Mesendoderm (in vitro differentiated cells): ENCODE measurements at regions not wholly inside any gene's neighbourhood (a gene's known extent, or its start where the extent isn't known, plus 50 kb on each side); places are given as distances from the start of the nearest gene placed in this dataset.
A peak's percentile ranks its signal among the peaks of the same experiment; 100 is the strongest.
"Not testable (repeated sequence)": the region's sequence is repeated elsewhere in the genome, so short reads cannot be mapped to it uniquely, and the experiment has no call there.

Source experiments
- DNase-seq: peaks from one replicate; pipeline ENCODE4 v3.0.0; 2013
- H2AK5ac ChIP-seq: 2 replicates; pipeline ENCODE4 v1.6.1; 2013; ENCODE audit warnings: low read length, inconsistent platforms
- H2BK120ac ChIP-seq: 2 replicates; pipeline ENCODE4 v1.6.1; 2013; ENCODE audit warnings: low read depth, mild to moderate bottlenecking, low read length, moderate library complexity, mixed read lengths
- H2BK15ac ChIP-seq: replicated peaks from 2 replicates; pipeline ENCODE4 v1.6.1; 2013; ENCODE audit warnings: low read depth, mild to moderate bottlenecking, moderate library complexity
- H2BK5ac ChIP-seq: 2 replicates; pipeline ENCODE4 v1.6.1; 2013; ENCODE audit warnings: low read length, inconsistent platforms
- H3K18ac ChIP-seq: 2 replicates; pipeline ENCODE4 v1.6.1; 2013; ENCODE audit warnings: mild to moderate bottlenecking, low read length, mixed read lengths
- H3K23ac ChIP-seq: one replicate; pipeline ENCODE4 v1.6.1; 2013; ENCODE audit warnings: low read length
- H3K27ac ChIP-seq: 2 replicates; pipeline ENCODE4 v1.5.1; 2013; ENCODE audit warnings: low read depth, mild to moderate bottlenecking, inconsistent platforms, low read length, moderate library complexity
- H3K27me3 ChIP-seq: 2 replicates; pipeline ENCODE4 v1.6.1; 2013; ENCODE audit warnings: low read length, control low read depth, mild to moderate bottlenecking, inconsistent platforms; ENCODE audit not compliant: insufficient read depth, poor library complexity
- H3K36me3 ChIP-seq: 2 replicates; pipeline ENCODE4 v1.6.1; 2013; ENCODE audit warnings: low read length, inconsistent platforms; ENCODE audit not compliant: control insufficient read depth, insufficient read depth
- H3K4ac ChIP-seq: one replicate; pipeline ENCODE4 v1.6.1; 2013; ENCODE audit warnings: low read depth, mild to moderate bottlenecking, low read length, moderate library complexity
- H3K4me1 ChIP-seq: 2 replicates; pipeline ENCODE4 v1.6.1; 2013; ENCODE audit warnings: low read depth, low read length, inconsistent platforms; ENCODE audit not compliant: control insufficient read depth
- H3K4me2 ChIP-seq: 2 replicates; pipeline ENCODE4 v1.6.1; 2013; ENCODE audit warnings: low read length
- H3K4me3 ChIP-seq: 2 replicates; pipeline ENCODE4 v1.5.1; 2013; ENCODE audit warnings: mild to moderate bottlenecking, low read length
- H3K56ac ChIP-seq: one replicate; pipeline ENCODE4 v1.6.1; 2013; ENCODE audit warnings: low read length
- H3K79me1 ChIP-seq: 2 replicates; pipeline ENCODE4 v1.6.1; 2013; ENCODE audit warnings: low read length, inconsistent platforms
- H3K79me2 ChIP-seq: 2 replicates; pipeline ENCODE4 v1.6.1; 2013; ENCODE audit warnings: mild to moderate bottlenecking, low read length; ENCODE audit not compliant: control insufficient read depth, insufficient read depth
- H3K9ac ChIP-seq: 2 replicates; pipeline ENCODE4 v1.6.1; 2013; ENCODE audit warnings: low read length, inconsistent platforms
- H4K5ac ChIP-seq: one replicate; pipeline ENCODE4 v1.6.1; 2013; ENCODE audit warnings: low read length
- H4K8ac ChIP-seq: one replicate; pipeline ENCODE4 v1.6.1; 2013; ENCODE audit warnings: low read depth, mild to moderate bottlenecking, control low read depth, low read length, moderate library complexity
- WGBS: extraction: QIAGEN DNeasy Blood & Tissue Kit; methylation state at CpG from one replicate; pipeline ENCODE4 v1.1.7; 2013; ENCODE audit warnings: low lambda C conversion rate, missing lambda C conversion rate; ENCODE audit not compliant: insufficient coverage; ENCODE audit errors: extremely low coverage; 5-methylcytosine and 5-hydroxymethylcytosine counted together

GRCh38 chr5:155147222-155147621 lies 133.7 kb downstream of the KIF4B start:
- H4K8ac ChIP-seq: no peak overlapping the region
- no peak overlapping the region for H2BK120ac ChIP-seq
- WGBS: no CpG with 5 or more reads among the region's 2 CpGs
- H3K23ac ChIP-seq: no peak overlapping the region
- H3K27ac ChIP-seq: no peak overlapping the region
- no peak overlapping the region for H3K18ac ChIP-seq
- H3K4me2 ChIP-seq: no peak overlapping the region
- no peaks in the 10 kb centered on the region for H3K79me2 ChIP-seq
- H3K27me3 ChIP-seq: no peaks in the 10 kb centered on the region
- no peak overlapping the region for H2AK5ac ChIP-seq
- H2BK5ac ChIP-seq: no peak overlapping the region
- no peak for DNase-seq
- H3K36me3 ChIP-seq: no peaks in the 10 kb centered on the region
- no peak overlapping the region for H2BK15ac ChIP-seq
- peaks cover 3% of the 10 kb centered on the region for H3K4me1 ChIP-seq
- H3K56ac ChIP-seq: no peak overlapping the region
- H4K5ac ChIP-seq: no peak overlapping the region
- H3K79me1 ChIP-seq: no peaks in the 10 kb centered on the region
- H3K9ac ChIP-seq: no peak overlapping the region
- no peak overlapping the region for H3K4me3 ChIP-seq
- H3K4ac ChIP-seq: no peak overlapping the region

GRCh38 chr5:155148694-155149093 lies 135.1 kb downstream of the KIF4B start:
- no peaks in the 10 kb centered on the region for H3K79me2 ChIP-seq
- H2AK5ac ChIP-seq: no peak overlapping the region
- H3K4me3 ChIP-seq: no peak overlapping the region
- no CpG with 5 or more reads among the region's 1 CpG for WGBS
- H3K56ac ChIP-seq: no peak overlapping the region
- no peaks in the 10 kb centered on the region for H3K79me1 ChIP-seq
- no peak overlapping the region for H3K27ac ChIP-seq
- H3K18ac ChIP-seq: no peak overlapping the region
- H3K23ac ChIP-seq: no peak overlapping the region
- no peak overlapping the region for H4K5ac ChIP-seq
- H4K8ac ChIP-seq: no peak overlapping the region
- no peak overlapping the region for H3K4ac ChIP-seq
- no peak overlapping the region for H2BK120ac ChIP-seq
- H3K36me3 ChIP-seq: no peaks in the 10 kb centered on the region
- no peak overlapping the region for H3K4me2 ChIP-seq
- H3K4me1 ChIP-seq: peaks cover 3% of the 10 kb centered on the region
- no peak overlapping the region for H2BK15ac ChIP-seq
- H3K9ac ChIP-seq: no peak overlapping the region
- H3K27me3 ChIP-seq: no peaks in the 10 kb centered on the region
- no peak overlapping the region for H2BK5ac ChIP-seq
- peak; percentile 17 for DNase-seq

GRCh38 chr5:155150012-155150411 lies 136.5 kb downstream of the KIF4B start:
- H3K23ac ChIP-seq: no peak overlapping the region
- no peak overlapping the region for H3K18ac ChIP-seq
- no peak overlapping the region for H2BK120ac ChIP-seq
- peaks cover 3% of the 10 kb centered on the region for H3K4me1 ChIP-seq
- H3K27ac ChIP-seq: no peak overlapping the region
- H3K56ac ChIP-seq: no peak overlapping the region
- H3K36me3 ChIP-seq: no peaks in the 10 kb centered on the region
- H3K27me3 ChIP-seq: no peaks in the 10 kb centered on the region
- no peaks in the 10 kb centered on the region for H3K79me1 ChIP-seq
- WGBS: no CpG with 5 or more reads among the region's 4 CpGs
- no peak overlapping the region for H3K9ac ChIP-seq
- H3K79me2 ChIP-seq: no peaks in the 10 kb centered on the region
- no peak overlapping the region for H2BK5ac ChIP-seq
- no peak overlapping the region for H2BK15ac ChIP-seq
- no peak overlapping the region for H2AK5ac ChIP-seq
- no peak overlapping the region for H3K4ac ChIP-seq
- no peak overlapping the region for H3K4me2 ChIP-seq
- DNase-seq: peak; percentile 71
- no peak overlapping the region for H4K8ac ChIP-seq
- no peak overlapping the region for H3K4me3 ChIP-seq
- no peak overlapping the region for H4K5ac ChIP-seq

- Histone ChIP-seq H3K27ac (no peak overlapping the region), H3K36me3 (no peaks in the 10 kb centered on the region), H3K56ac (no peak overlapping the region), H2AK5ac (no peak overlapping the region), H3K4me1 (peaks cover under 1% of the 10 kb centered on the region), H3K4me3 (no peak overlapping the region), H2BK5ac (no peak overlapping the region), H3K4ac (no peak overlapping the region), H3K27me3 (no peaks in the 10 kb centered on the region), H3K79me2 (no peaks in the 10 kb centered on the region), H3K4me2 (no peak overlapping the region), H3K18ac (no peak overlapping the region), H3K23ac (no peak overlapping the region), H4K8ac (no peak overlapping the region), H4K5ac (no peak overlapping the region), H3K79me1 (no peaks in the 10 kb centered on the region), H2BK15ac (no peak overlapping the region), H3K9ac (no peak overlapping the region), H2BK120ac (no peak overlapping the region)
- DNase-seq: no peak
Observed at GRCh38 chr5:155154973-155155372, 141.4 kb downstream of the KIF4B start.

- H3K27ac ChIP-seq, H2AK5ac ChIP-seq, H2BK120ac ChIP-seq, H4K8ac ChIP-seq, H3K79me2 ChIP-seq, H2BK15ac ChIP-seq, H3K79me1 ChIP-seq, H3K36me3 ChIP-seq, H2BK5ac ChIP-seq, H4K5ac ChIP-seq, H3K4me3 ChIP-seq, H3K9ac ChIP-seq, H3K27me3 ChIP-seq, H3K4ac ChIP-seq, DNase-seq, H3K4me1 ChIP-seq, H3K18ac ChIP-seq, H3K23ac ChIP-seq, H3K4me2 ChIP-seq, H3K56ac ChIP-seq: not testable (repeated sequence)
- no CpG with 5 or more reads among the region's 7 CpGs for WGBS
Observed at GRCh38 chr5:155163084-155163483, 149.5 kb downstream of the KIF4B start.

- Histone ChIP-seq H3K4me1 (no peaks in the 10 kb centered on the region), H3K23ac (no peak overlapping the region), H2AK5ac (no peak overlapping the region), H2BK15ac (no peak overlapping the region), H3K79me1 (no peaks in the 10 kb centered on the region), H3K36me3 (no peaks in the 10 kb centered on the region), H3K27ac (no peak overlapping the region), H3K4me3 (no peak overlapping the region), H3K27me3 (no peaks in the 10 kb centered on the region), H4K8ac (no peak overlapping the region), H2BK120ac (no peak overlapping the region), H2BK5ac (no peak overlapping the region), H3K18ac (no peak overlapping the region), H3K56ac (no peak overlapping the region), H3K79me2 (no peaks in the 10 kb centered on the region), H4K5ac (no peak overlapping the region), H3K4ac (no peak overlapping the region), H3K4me2 (no peak overlapping the region), H3K9ac (no peak overlapping the region)
- DNase-seq: no peak
- WGBS: no CpG with 5 or more reads among the region's 3 CpGs
Observed at GRCh38 chr5:155167736-155168135, 154.2 kb downstream of the KIF4B start.
